ENCODE measurements at regions not wholly inside any gene's neighbourhood (a gene's known extent, or its start where the extent isn't known, plus 50 kb on each side); places are given as distances from the start of the nearest gene placed in this dataset.

DNA sequence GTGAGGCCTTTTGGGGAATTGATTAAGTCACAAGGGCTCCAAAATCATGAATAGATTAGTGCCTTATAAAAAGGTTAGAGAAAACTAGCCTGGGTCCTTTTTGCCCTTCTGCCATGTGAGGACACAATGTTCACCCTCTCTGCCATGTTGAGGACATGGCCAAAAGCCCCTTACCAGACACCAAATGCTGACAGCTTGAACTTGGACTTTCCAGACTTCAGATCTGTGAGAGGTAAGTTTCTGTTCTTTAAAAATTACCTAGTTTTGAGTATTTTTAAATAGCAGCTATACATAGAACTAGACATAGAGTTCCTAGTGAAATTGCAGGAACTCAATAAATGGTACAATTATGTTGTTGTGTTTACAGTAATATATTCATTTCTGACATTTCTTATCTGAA, 1214.4 kb downstream of the ADGRL3 start:
- H2AFZ ChIP-seq (ENCODE audit: low read length) = no peak overlapping the region
- H3K23ac ChIP-seq (ENCODE audit: insufficient read length, low read depth, low read length) = no peak overlapping the region
- no peak overlapping the region for H4K5ac ChIP-seq (ENCODE audit: insufficient read length, low read depth, low read length)
- no peak overlapping the region for H2BK120ac ChIP-seq (ENCODE audit: low read depth, low read length, poor library complexity, severe bottlenecking)
- no peak overlapping the region for H4K8ac ChIP-seq (replicated peaks; ENCODE audit: insufficient read length, low read depth, low read length)
- no peak overlapping the region for H3K4me3 Mint-ChIP-seq
- no peaks in the 10 kb centered on the region for H3K79me1 ChIP-seq (ENCODE audit: insufficient read depth, low read depth, low read length, poor library complexity, severe bottlenecking)
- no peak overlapping the region for H3K18ac ChIP-seq (ENCODE audit: insufficient read length, low read depth, low read length)
- H2BK20ac ChIP-seq (ENCODE audit: low read depth, low read length, poor library complexity, severe bottlenecking) = no peak overlapping the region
- no peaks in the 10 kb centered on the region for H4K20me1 ChIP-seq (ENCODE audit: control insufficient read depth, insufficient read depth, insufficient read length)
- H2BK12ac ChIP-seq (ENCODE audit: insufficient read length, low read depth, low read length) = no peak overlapping the region
- H3K27ac ChIP-seq (ENCODE audit: insufficient read length, low read depth, low read length) = no peak overlapping the region
- H3K27ac Mint-ChIP-seq = no peak overlapping the region
- TF ChIP-seq, protein P1, sequence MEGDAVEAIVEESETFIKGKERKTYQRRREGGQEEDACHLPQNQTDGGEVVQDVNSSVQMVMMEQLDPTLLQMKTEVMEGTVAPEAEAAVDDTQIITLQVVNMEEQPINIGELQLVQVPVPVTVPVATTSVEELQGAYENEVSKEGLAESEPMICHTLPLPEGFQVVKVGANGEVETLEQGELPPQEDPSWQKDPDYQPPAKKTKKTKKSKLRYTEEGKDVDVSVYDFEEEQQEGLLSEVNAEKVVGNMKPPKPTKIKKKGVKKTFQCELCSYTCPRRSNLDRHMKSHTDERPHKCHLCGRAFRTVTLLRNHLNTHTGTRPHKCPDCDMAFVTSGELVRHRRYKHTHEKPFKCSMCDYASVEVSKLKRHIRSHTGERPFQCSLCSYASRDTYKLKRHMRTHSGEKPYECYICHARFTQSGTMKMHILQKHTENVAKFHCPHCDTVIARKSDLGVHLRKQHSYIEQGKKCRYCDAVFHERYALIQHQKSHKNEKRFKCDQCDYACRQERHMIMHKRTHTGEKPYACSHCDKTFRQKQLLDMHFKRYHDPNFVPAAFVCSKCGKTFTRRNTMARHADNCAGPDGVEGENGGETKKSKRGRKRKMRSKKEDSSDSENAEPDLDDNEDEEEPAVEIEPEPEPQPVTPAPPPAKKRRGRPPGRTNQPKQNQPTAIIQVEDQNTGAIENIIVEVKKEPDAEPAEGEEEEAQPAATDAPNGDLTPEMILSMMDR (conservative IDR thresholded peaks at IDR 0.05) = no peak
- no peak overlapping the region for H2BK5ac ChIP-seq (ENCODE audit: insufficient read length, low read length)
- no peak overlapping the region for H3K56ac ChIP-seq (ENCODE audit: insufficient read length, low read depth, low read length)
- no peak overlapping the region for H3K9ac ChIP-seq (ENCODE audit: extremely low read depth, insufficient read length, low read length)
- H3K4me1 Mint-ChIP-seq = no peaks in the 10 kb centered on the region
- no peaks in the 10 kb centered on the region for H3K79me2 ChIP-seq (ENCODE audit: insufficient read depth, low read length)
- no peak overlapping the region for H4K91ac ChIP-seq (ENCODE audit: insufficient read length, low read depth, low read length)
- H3K9me3 ChIP-seq (ENCODE audit: control insufficient read depth, low read depth, low read length) = no peaks in the 10 kb centered on the region
- H3K9me3 Mint-ChIP-seq = no peaks in the 10 kb centered on the region
- no peak overlapping the region for H3T11ph ChIP-seq (ENCODE audit: low read length)
- DNase-seq = no peak
- no peaks in the 10 kb centered on the region for H3K36me3 Mint-ChIP-seq (ENCODE audit: insufficient read depth in 1 of 3, low read depth in 3 of 3)
- no peak overlapping the region for H2AK5ac ChIP-seq (ENCODE audit: insufficient read length, low read length)
- no peak overlapping the region for H3K4me2 ChIP-seq (ENCODE audit: insufficient read depth, insufficient read length, low read length)
- no peak overlapping the region for H2BK15ac ChIP-seq (ENCODE audit: low read depth, low read length)
- H3K27me3 ChIP-seq (ENCODE audit: insufficient read depth, low read length) = no peaks in the 10 kb centered on the region
- H3K4me1 ChIP-seq (ENCODE audit: insufficient read depth, low read length) = no peaks in the 10 kb centered on the region
- no peak overlapping the region for H3K14ac ChIP-seq (ENCODE audit: insufficient read depth, low read length)
- H3K27me3 Mint-ChIP-seq (ENCODE audit: low read depth) = no peaks in the 10 kb centered on the region
- no peak overlapping the region for H3K4ac ChIP-seq (ENCODE audit: low read depth, low read length)
- H3K23me2 ChIP-seq (ENCODE audit: insufficient read length, low read depth, low read length, poor library complexity, severe bottlenecking) = no peaks in the 10 kb centered on the region

Measured in H9 (cell line).